ENCODE measurements at regions not wholly inside any gene's neighbourhood (a gene's known extent, or its start where the extent isn't known, plus 50 kb on each side); places are given as distances from the start of the nearest gene placed in this dataset.

DNA sequence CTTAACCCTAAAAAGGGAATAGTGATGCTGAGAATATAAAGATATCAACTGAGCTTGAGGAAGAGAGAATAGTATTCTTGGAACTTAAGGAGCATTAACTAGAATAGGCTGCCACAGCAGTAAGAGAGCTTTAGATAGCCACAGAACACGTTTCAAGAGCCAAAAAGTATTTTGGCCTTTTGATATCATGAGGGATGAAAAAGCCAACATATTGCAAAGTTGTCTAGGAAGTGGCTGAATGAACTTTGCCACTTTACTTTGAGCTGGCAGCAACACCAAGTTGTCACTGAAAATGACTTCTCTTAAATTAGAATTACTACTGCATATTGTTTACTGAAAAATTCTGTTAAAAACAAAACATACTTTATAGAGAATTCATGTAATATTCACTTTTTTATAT, 1476.2 kb downstream of the MRPL39 start:
- TF ChIP-seq EZH2phosphoT487 (IDR thresholded peaks at IDR 0.05; ENCODE audit: insufficient read depth, low read depth): no peak
- no peak for TF ChIP-seq EZH2 (IDR thresholded peaks at IDR 0.05; ENCODE audit: insufficient read depth, poor library complexity, severe bottlenecking)
- in situ Hi-C loops (cut with MboI): no loop called here

DNA sequence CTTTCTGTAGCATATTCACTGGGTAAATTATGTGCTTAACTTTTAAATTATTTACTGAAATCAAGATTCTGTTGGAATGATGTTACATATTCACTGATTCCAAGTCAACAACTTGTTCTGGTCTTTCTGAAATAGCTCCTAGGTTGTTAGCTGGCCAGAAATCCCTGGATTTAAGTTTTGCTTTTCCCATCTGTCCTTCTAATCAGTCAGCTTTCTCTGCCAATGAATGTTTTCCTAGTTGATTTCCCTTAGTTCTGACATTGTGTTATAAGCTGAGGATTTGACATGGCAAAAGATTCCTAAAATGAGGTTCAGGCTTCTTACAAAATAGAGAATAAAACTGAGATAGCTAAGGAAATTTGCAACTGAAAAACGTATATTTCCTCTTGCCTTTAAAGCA, 1479.6 kb downstream of the MRPL39 start:
- H3K9me3 ChIP-seq (ENCODE audit: low read depth): peaks cover 5% of the 10 kb centered on the region
- H2AFZ ChIP-seq: no peak overlapping the region
- H4K20me1 ChIP-seq (ENCODE audit: insufficient read depth): no peaks in the 10 kb centered on the region; the same call in 1 of the 2 replicates
- no peak overlapping the region for H3K9ac ChIP-seq
- in situ Hi-C loops (cut with MboI): no loop called here
- no peak overlapping the region for H3K4me3 ChIP-seq
- H3K4me2 ChIP-seq (ENCODE audit: unreplicated experiment): no peak overlapping the region
- H3F3A ChIP-seq (ENCODE audit: insufficient read depth): no peaks in the 10 kb centered on the region
- 0% methylated on average over 1 of the region's 1 CpG for WGBS, 2 experiments (ENCODE audit: low coverage in 1 of 2, low lambda C conversion rate in 2 of 2, missing lambda C conversion rate in 2 of 2)
- no peaks in the 10 kb centered on the region for H3K79me2 ChIP-seq (ENCODE audit: insufficient read depth)
- TF ChIP-seq EZH2 (IDR thresholded peaks at IDR 0.05; ENCODE audit: insufficient read depth, poor library complexity, severe bottlenecking): no peak
- no peak for TF ChIP-seq EZH2phosphoT487 (IDR thresholded peaks at IDR 0.05; ENCODE audit: insufficient read depth, low read depth)
- no peaks in the 10 kb centered on the region for H3K27me3 ChIP-seq (replicated peaks; ENCODE audit: insufficient read depth)
- no peak overlapping the region for H3K27ac ChIP-seq
- no peak for DNase-seq
- H3K9me2 ChIP-seq (ENCODE audit: insufficient read depth): no peaks in the 10 kb centered on the region
- H3K36me3 ChIP-seq (ENCODE audit: low read depth): no peaks in the 10 kb centered on the region
- no peaks in the 10 kb centered on the region for H3K4me1 ChIP-seq (ENCODE audit: insufficient read depth)

More for the DNA sequence above, 1476.2 kb downstream of the MRPL39 start:
- Histone ChIP-seq H4K20me1 (ENCODE audit: insufficient read depth) (no peaks in the 10 kb centered on the region), H3K4me3 (no peak overlapping the region), H3K4me2 (ENCODE audit: unreplicated experiment) (no peak overlapping the region), H3K36me3 (ENCODE audit: low read depth) (no peaks in the 10 kb centered on the region), H3K9me2 (ENCODE audit: insufficient read depth) (no peaks in the 10 kb centered on the region), H3K9ac (no peak overlapping the region), H2AFZ (no peak overlapping the region), H3K27me3 (replicated peaks; ENCODE audit: insufficient read depth) (no peaks in the 10 kb centered on the region), H3F3A (ENCODE audit: insufficient read depth) (no peaks in the 10 kb centered on the region), H3K27ac (no peak overlapping the region), H3K79me2 (ENCODE audit: insufficient read depth) (no peaks in the 10 kb centered on the region), H3K9me3 (ENCODE audit: low read depth) (no peaks in the 10 kb centered on the region), H3K4me1 (ENCODE audit: insufficient read depth) (no peaks in the 10 kb centered on the region)
- WGBS, 2 experiments (ENCODE audit: low coverage in 1 of 2, low lambda C conversion rate in 2 of 2, missing lambda C conversion rate in 2 of 2): 0% methylated on average over 1 of the region's 1 CpG
- DNase-seq: no peak

DNA sequence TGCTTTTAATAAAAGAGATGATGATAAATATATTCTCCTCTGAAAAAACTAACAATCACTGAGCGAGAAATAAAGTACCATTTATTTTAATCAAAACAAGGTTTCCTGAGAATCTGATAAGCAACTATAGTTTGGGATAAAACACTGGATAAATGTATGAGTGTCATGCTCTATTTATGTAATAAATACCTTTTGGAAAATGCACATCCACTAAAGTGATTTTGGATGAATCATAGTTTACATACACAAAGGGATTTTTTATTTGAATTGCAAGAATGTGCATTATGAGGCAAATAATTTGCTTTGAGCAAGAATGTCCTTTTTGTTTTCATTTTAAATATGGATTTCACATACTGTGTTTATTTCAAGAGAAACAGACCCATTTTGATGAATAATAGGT, 1483.5 kb downstream of the MRPL39 start:
- no peak for DNase-seq
- Histone ChIP-seq H3F3A (ENCODE audit: insufficient read depth) (no peaks in the 10 kb centered on the region), H2AFZ (no peak overlapping the region), H3K9ac (no peak overlapping the region), H3K27ac (no peak overlapping the region), H4K20me1 (ENCODE audit: insufficient read depth) (no peaks in the 10 kb centered on the region; the same call in 1 of the 2 replicates), H3K4me2 (ENCODE audit: unreplicated experiment) (no peak overlapping the region), H3K27me3 (replicated peaks; ENCODE audit: insufficient read depth) (no peaks in the 10 kb centered on the region), H3K4me3 (no peak overlapping the region), H3K9me2 (ENCODE audit: insufficient read depth) (no peaks in the 10 kb centered on the region), H3K4me1 (ENCODE audit: insufficient read depth) (no peaks in the 10 kb centered on the region), H3K79me2 (ENCODE audit: insufficient read depth) (no peaks in the 10 kb centered on the region), H3K36me3 (ENCODE audit: low read depth) (no peaks in the 10 kb centered on the region), H3K9me3 (ENCODE audit: low read depth) (peaks cover 5% of the 10 kb centered on the region)
- 8 to 10% methylated on average over 1 of the region's 1 CpG for WGBS, 2 experiments (ENCODE audit: low coverage in 1 of 2, low lambda C conversion rate in 2 of 2, missing lambda C conversion rate in 2 of 2)
- TF ChIP-seq EZH2 (IDR thresholded peaks at IDR 0.05; ENCODE audit: insufficient read depth, poor library complexity, severe bottlenecking) (no peak), EZH2phosphoT487 (IDR thresholded peaks at IDR 0.05; ENCODE audit: insufficient read depth, low read depth) (no peak)
- in situ Hi-C loops (cut with MboI): no loop called here

DNA sequence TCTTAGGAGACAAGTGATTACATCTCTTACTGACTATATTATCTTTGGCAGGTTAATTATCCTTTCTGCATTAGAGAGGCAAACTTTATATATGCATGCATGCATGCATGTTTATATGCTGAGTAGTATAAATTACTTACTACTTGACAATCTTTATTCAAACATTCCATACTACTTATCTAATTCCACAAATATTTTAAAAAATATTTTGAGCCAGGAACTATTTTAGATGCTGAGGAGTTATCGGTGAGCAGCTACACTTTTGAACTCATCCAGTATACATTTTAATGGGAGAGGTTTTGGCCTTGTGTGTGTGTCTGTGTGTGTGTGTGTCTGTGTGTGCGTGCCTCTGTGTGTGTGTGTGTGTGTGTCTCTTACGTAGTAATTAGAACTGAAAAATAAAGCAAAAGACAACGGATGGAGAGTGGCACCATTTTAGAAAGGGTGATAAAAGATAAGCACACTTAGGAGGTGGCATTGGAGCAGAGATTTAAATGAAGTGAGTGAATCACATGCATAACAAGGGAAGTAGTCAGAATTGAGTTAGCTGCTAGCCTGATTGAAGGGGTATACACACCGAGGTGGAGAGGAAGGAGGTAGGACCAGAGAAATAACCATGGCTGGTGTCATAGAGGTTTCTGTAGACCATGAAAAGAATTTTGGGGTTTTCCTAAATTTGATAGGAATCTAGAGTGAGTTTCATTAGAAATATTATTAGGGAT, 1488.4 kb downstream of the MRPL39 start:
- 19 to 22% methylated on average over 5 of the region's 5 CpGs for WGBS, 2 experiments (ENCODE audit: low coverage in 1 of 2, low lambda C conversion rate in 2 of 2, missing lambda C conversion rate in 2 of 2)
- Histone ChIP-seq H2AFZ (no peak overlapping the region), H3K9ac (no peak overlapping the region), H3K36me3 (ENCODE audit: low read depth) (no peaks in the 10 kb centered on the region), H3K79me2 (ENCODE audit: insufficient read depth) (no peaks in the 10 kb centered on the region), H4K20me1 (ENCODE audit: insufficient read depth) (no peaks in the 10 kb centered on the region; the same call in 1 of the 2 replicates), H3K4me2 (ENCODE audit: unreplicated experiment) (no peak overlapping the region), H3F3A (ENCODE audit: insufficient read depth) (no peaks in the 10 kb centered on the region), H3K9me2 (ENCODE audit: insufficient read depth) (no peaks in the 10 kb centered on the region), H3K9me3 (ENCODE audit: low read depth) (no peaks in the 10 kb centered on the region), H3K4me1 (ENCODE audit: insufficient read depth) (no peaks in the 10 kb centered on the region), H3K27ac (no peak overlapping the region), H3K27me3 (replicated peaks; ENCODE audit: insufficient read depth) (no peaks in the 10 kb centered on the region), H3K4me3 (no peak overlapping the region)
- no peak for DNase-seq
- in situ Hi-C loops (cut with MboI): no loop called here
- TF ChIP-seq EZH2phosphoT487 (IDR thresholded peaks at IDR 0.05; ENCODE audit: insufficient read depth, low read depth): no peak
- TF ChIP-seq EZH2 (IDR thresholded peaks at IDR 0.05; ENCODE audit: insufficient read depth, poor library complexity, severe bottlenecking): no peak

Data from GM23248 (cell line).